GM23338 (cell line): ENCODE measurements at regions not wholly inside any gene's neighbourhood (a gene's known extent, or its start where the extent isn't known, plus 50 kb on each side); places are given as distances from the start of the nearest gene placed in this dataset.

Experiments used
- ATAC-seq: fragments of 200-7000 bp; cut with Tn5 transposase; 3 replicates; pipeline ENCODE4 v1.9.1; 2020
- DNase-seq: peaks from one replicate; pipeline ENCODE4 v3.0.0-alpha.2; 2015; ENCODE audit warnings: low spot score
- H2AFZ ChIP-seq: fragments of 200-600 bp; sonication (generic); 2 replicates; pipeline ENCODE4 v1.8.0; 2016; ENCODE audit warnings: antibody characterized with exemption, mild to moderate bottlenecking, moderate library complexity
- H3F3A ChIP-seq: fragments of 200-600 bp; sonication (generic); replicated peaks from 2 replicates; pipeline ENCODE4 v1.8.0; 2017; ENCODE audit warnings: antibody characterized with exemption, mixed run types, low read depth
- H3K27ac ChIP-seq: fragments of 200-600 bp; sonication (generic); 2 replicates; pipeline ENCODE4 v1.6.1; 2016; ENCODE audit warnings: low read depth
- H3K27me3 ChIP-seq: fragments of 200-600 bp; sonication (generic); 2 replicates; pipeline ENCODE4 v1.8.0; 2016; ENCODE audit warnings: mild to moderate bottlenecking, mixed run types, moderate library complexity; ENCODE audit not compliant: insufficient read depth
- H3K36me3 ChIP-seq: fragments of 200-600 bp; sonication (generic); 2 replicates; pipeline ENCODE4 v1.8.0; 2016; ENCODE audit warnings: mild to moderate bottlenecking; ENCODE audit not compliant: insufficient read depth
- H3K4me1 ChIP-seq: fragments of 200-600 bp; sonication (generic); 2 replicates; pipeline ENCODE4 v1.8.0; 2016; ENCODE audit warnings: mild to moderate bottlenecking, moderate library complexity; ENCODE audit not compliant: insufficient read depth
- H3K4me2 ChIP-seq: fragments of 200-600 bp; sonication (generic); 2 replicates; pipeline ENCODE4 v1.7.1; 2017; ENCODE audit warnings: mixed run types
- H3K4me3 ChIP-seq: fragments of 200-600 bp; sonication (generic); 2 replicates; pipeline ENCODE4 v1.6.1; 2016; ENCODE audit warnings: mixed run types
- H3K79me2 ChIP-seq: fragments of 200-600 bp; sonication (generic); replicated peaks from 2 replicates; pipeline ENCODE4 v1.8.0; 2017; ENCODE audit warnings: mild to moderate bottlenecking; ENCODE audit not compliant: insufficient read depth
- H3K9me2 ChIP-seq: fragments of 200-600 bp; sonication (generic); 2 replicates; pipeline ENCODE4 v1.8.0; 2017; ENCODE audit not compliant: insufficient read depth
- H4K20me1 ChIP-seq: fragments of 200-600 bp; sonication (generic); replicated peaks from 2 replicates; pipeline ENCODE4 v1.8.0; 2017; ENCODE audit warnings: mild to moderate bottlenecking; ENCODE audit not compliant: insufficient read depth
- H3K27ac Mint-ChIP-seq: 2 replicates; pipeline ENCODE4 v1.8.0; 2020; ENCODE audit warnings: inconsistent platforms, mild to moderate bottlenecking, moderate library complexity, mixed read lengths
- H3K27me3 Mint-ChIP-seq: 3 replicates; pipeline ENCODE4 v1.8.0; 2022; ENCODE audit warnings: low read depth, mild to moderate bottlenecking, moderate library complexity, mixed read lengths, inconsistent platforms; ENCODE audit not compliant: insufficient read depth, poor library complexity
- H3K36me3 Mint-ChIP-seq: 3 replicates; pipeline ENCODE4 v1.8.0; 2021; ENCODE audit warnings: low read depth, mild to moderate bottlenecking, inconsistent platforms, moderate library complexity, mixed read lengths
- H3K4me1 Mint-ChIP-seq: 3 replicates; pipeline ENCODE4 v1.8.0; 2020; ENCODE audit warnings: mild to moderate bottlenecking, inconsistent platforms, mixed read lengths
- H3K4me3 Mint-ChIP-seq: 3 replicates; pipeline ENCODE4 v1.8.0; 2021; ENCODE audit warnings: moderate library complexity, mild to moderate bottlenecking, inconsistent platforms, mixed read lengths
- H3K9me3 Mint-ChIP-seq: 3 replicates; pipeline ENCODE4 v1.8.0; 2020; ENCODE audit warnings: moderate library complexity, mild to moderate bottlenecking, inconsistent platforms, mixed read lengths
- CREB1 ChIP-seq: fragments of 250-450 bp; sonication (Bioruptor Pico); IDR thresholded peaks from 2 replicates; pipeline ENCODE4 v1.5.0; 2020; ENCODE audit warnings: low read depth, mild to moderate bottlenecking, moderate library complexity
- CTCF ChIP-seq, 2 experiments: fragments of 200-600 bp in 1 of 2; sonication (generic) in 1 of 2; conservative IDR thresholded peaks; 2 replicates each; pipeline versions ENCODE4 v1.5.1 to v1.6.1; 2016 to 2017; ENCODE audit warnings: antibody characterized with exemption in 2 of 2, low read depth in 2 of 2, mild to moderate bottlenecking in 2 of 2, moderate library complexity in 1 of 2
- ETS1 ChIP-seq: IDR thresholded peaks from 2 replicates; pipeline ENCODE4 v1.6.1; 2016; ENCODE audit warnings: antibody characterized with exemption
- EZH2 ChIP-seq: fragments of 200-600 bp; sonication (generic); IDR thresholded peaks from one replicate; pipeline ENCODE4 v1.8.0; 2017; ENCODE audit warnings: antibody characterized with exemption, mild to moderate bottlenecking, low read depth; ENCODE audit not compliant: unreplicated experiment
- EZH2phosphoT487 ChIP-seq: fragments of 200-600 bp; sonication (generic); IDR thresholded peaks from one replicate; pipeline ENCODE4 v1.8.1; 2018; ENCODE audit warnings: antibody characterized with exemption; ENCODE audit not compliant: unreplicated experiment
- JUNB ChIP-seq: IDR thresholded peaks from one replicate; pipeline ENCODE4 v1.6.1; 2016; ENCODE audit warnings: antibody characterized with exemption; ENCODE audit not compliant: unreplicated experiment
- NANOG ChIP-seq: IDR thresholded peaks from 2 replicates; pipeline ENCODE4 v1.6.1; 2016; ENCODE audit warnings: antibody characterized with exemption, borderline replicate concordance
- POLR2AphosphoS5 ChIP-seq: IDR thresholded peaks from 2 replicates; pipeline ENCODE4 v1.6.1; 2016; ENCODE audit warnings: antibody characterized with exemption, low read depth
- ZNF114 ChIP-seq: fragments of 250-450 bp; sonication (Bioruptor Pico); IDR thresholded peaks from 2 replicates; pipeline ENCODE4 v1.5.0; 2020; ENCODE audit warnings: mild to moderate bottlenecking, moderate library complexity
- ZNF331 ChIP-seq: fragments of 250-450 bp; sonication (Bioruptor Pico); IDR thresholded peaks from 2 replicates; pipeline ENCODE4 v1.5.0; 2020; ENCODE audit warnings: low read depth, mild to moderate bottlenecking, moderate library complexity
- ZNF462 ChIP-seq: fragments of 250-450 bp; sonication (Bioruptor Pico); IDR thresholded peaks from 2 replicates; pipeline ENCODE4 v1.5.0; 2020; ENCODE audit warnings: mild to moderate bottlenecking, moderate library complexity

- no peaks in the 10 kb centered on the region for H3K27me3 ChIP-seq
- no peaks in the 10 kb centered on the region for H3K79me2 ChIP-seq
- Mint-ChIP-seq H3K9me3 (no peaks in the 10 kb centered on the region), H3K36me3 (no peaks in the 10 kb centered on the region), H3K4me3 (no peak overlapping the region), H3K27ac (no peak overlapping the region), H3K4me1 (peaks cover 3% of the 10 kb centered on the region), H3K27me3 (no peaks in the 10 kb centered on the region)
- no peak overlapping the region for H3K4me3 ChIP-seq
- peak overlapping the region; percentile 45; the same call in 1 of the 2 replicates for H2AFZ ChIP-seq
- H3K9me2 ChIP-seq, result no peaks in the 10 kb centered on the region
- no peaks in the 10 kb centered on the region for H3F3A ChIP-seq
- no peak for TF ChIP-seq ZNF331
- no peak for TF ChIP-seq ZNF114 (CRISPR knock-in tag)
- peak; percentile 96 to 100 for TF ChIP-seq CTCF (conservative IDR thresholded peaks at IDR 0.05; ENCODE audit: low read depth in 2 of 2)
- H4K20me1 ChIP-seq, result no peaks in the 10 kb centered on the region
- no peaks in the 10 kb centered on the region for H3K36me3 ChIP-seq
- H3K27ac ChIP-seq, result no peak overlapping the region
- H3K4me2 ChIP-seq, result no peak overlapping the region
- DNase-seq, result peak; percentile 84
- peak; percentile 98 for ATAC-seq
- H3K4me1 ChIP-seq, result peaks cover under 1% of the 10 kb centered on the region; the same call in 1 of the 2 replicates
These were observed 59.5 kb upstream of the NEIL3 start for GRCh38 chr4:177250056-177250696.

GRCh38 chr4:177251237-177251636, 58.4 kb upstream of the NEIL3 start:
- Histone ChIP-seq H3K4me2 (no peak overlapping the region), H3K79me2 (no peaks in the 10 kb centered on the region), H3K36me3 (no peaks in the 10 kb centered on the region), H3K9me2 (no peaks in the 10 kb centered on the region), H3K27me3 (no peaks in the 10 kb centered on the region), H3K4me1 (peaks cover 8% of the 10 kb centered on the region), H3K4me3 (no peak overlapping the region), H2AFZ (no peak overlapping the region), H4K20me1 (no peaks in the 10 kb centered on the region), H3K27ac (no peak overlapping the region), H3F3A (no peaks in the 10 kb centered on the region)
- H3K36me3 Mint-ChIP-seq, result no peaks in the 10 kb centered on the region
- no peak overlapping the region for H3K4me3 Mint-ChIP-seq
- H3K9me3 Mint-ChIP-seq, result no peaks in the 10 kb centered on the region
- no peak for DNase-seq
- no peak for ATAC-seq
- H3K4me1 Mint-ChIP-seq, result peaks cover 10% of the 10 kb centered on the region
- no peak overlapping the region; the same call in 1 of the 2 replicates for H3K27ac Mint-ChIP-seq
- H3K27me3 Mint-ChIP-seq, result no peaks in the 10 kb centered on the region
- TF ChIP-seq NANOG (no peak), CREB1 (CRISPR knock-in tag) (no peak), ZNF114 (CRISPR knock-in tag) (no peak), ZNF462 (no peak), ZNF331 (no peak), EZH2phosphoT487 (no peak), EZH2 (no peak), ETS1 (no peak), JUNB (no peak), POLR2AphosphoS5 (no peak)
